ENCODE measurements at regions not wholly inside any gene's neighbourhood (a gene's known extent, or its start where the extent isn't known, plus 50 kb on each side); places are given as distances from the start of the nearest gene placed in this dataset.

- intact Hi-C loops (cut with micrococcal nuclease; ENCODE audit: unreplicated experiment), result no loop called here
- no peak overlapping the region for H3K4me3 ChIP-seq (ENCODE audit: low read depth, low read length, poor library complexity, severe bottlenecking)
These were observed 396.8 kb upstream of the UBE2E3 start for GRCh38 chr2:180583441-180584140.

GRCh38 chr2:180579388-180579787, 401.0 kb upstream of the UBE2E3 start:
- no peak for DNase-seq (ENCODE audit: low spot score)
- Histone ChIP-seq H3K27me3 (replicated peaks; ENCODE audit: insufficient read depth, low read depth, low read length, poor library complexity) (no peaks in the 10 kb centered on the region), H3K36me3 (ENCODE audit: insufficient read depth, low read length, poor library complexity, severe bottlenecking) (no peaks in the 10 kb centered on the region), H3K4me3 (ENCODE audit: low read depth, low read length, poor library complexity, severe bottlenecking) (no peak overlapping the region), H3K9me3 (ENCODE audit: low read depth, low read length, poor library complexity, severe bottlenecking) (no peaks in the 10 kb centered on the region), H3K4me1 (ENCODE audit: insufficient read depth, low read length, poor library complexity, severe bottlenecking) (no peaks in the 10 kb centered on the region), H3K27ac (ENCODE audit: low read depth, low read length, poor library complexity, severe bottlenecking) (no peak overlapping the region)
- ChIA-PET CTCF (no interaction called here), POLR2A (ENCODE audit: low non-redundant PET) (no interaction called here)
- no TSS peak for BruUV-seq (replicated peaks)
- TF ChIP-seq EZH2 (IDR thresholded peaks at IDR 0.05; ENCODE audit: borderline replicate concordance, low read depth, low read length, poor library complexity, severe bottlenecking) (no peak), CTCF (conservative IDR thresholded peaks at IDR 0.05; ENCODE audit: low read depth, low read length) (no peak)
- intact Hi-C loops (cut with micrococcal nuclease; ENCODE audit: unreplicated experiment), result no loop called here

More at GRCh38 chr2:180583441-180584140, 396.8 kb upstream of the UBE2E3 start:
- DNase-seq (ENCODE audit: low spot score), result no peak
- Histone ChIP-seq H3K27me3 (replicated peaks; ENCODE audit: insufficient read depth, low read depth, low read length, poor library complexity) (no peaks in the 10 kb centered on the region), H3K9me3 (ENCODE audit: low read depth, low read length, poor library complexity, severe bottlenecking) (no peaks in the 10 kb centered on the region), H3K36me3 (ENCODE audit: insufficient read depth, low read length, poor library complexity, severe bottlenecking) (no peaks in the 10 kb centered on the region), H3K4me1 (ENCODE audit: insufficient read depth, low read length, poor library complexity, severe bottlenecking) (no peaks in the 10 kb centered on the region), H3K27ac (ENCODE audit: low read depth, low read length, poor library complexity, severe bottlenecking) (no peak overlapping the region)
- POLR2A ChIA-PET (ENCODE audit: low non-redundant PET), result interaction anchor here (1.0 kb wide), 1 partner anchor 313 kb away, joined by 3 read pairs; no protein-coding TSS in a partner anchor
- CTCF ChIA-PET, result no interaction called here
- TF ChIP-seq EZH2 (IDR thresholded peaks at IDR 0.05; ENCODE audit: borderline replicate concordance, low read depth, low read length, poor library complexity, severe bottlenecking) (no peak), CTCF (conservative IDR thresholded peaks at IDR 0.05; ENCODE audit: low read depth, low read length) (no peak)
- no TSS peak for BruUV-seq (replicated peaks)

GRCh38 chr2:180578441-180578840, 402.0 kb upstream of the UBE2E3 start:
- Histone ChIP-seq H3K27me3 (replicated peaks; ENCODE audit: insufficient read depth, low read depth, low read length, poor library complexity) (no peaks in the 10 kb centered on the region), H3K4me3 (ENCODE audit: low read depth, low read length, poor library complexity, severe bottlenecking) (no peak overlapping the region), H3K4me1 (ENCODE audit: insufficient read depth, low read length, poor library complexity, severe bottlenecking) (no peaks in the 10 kb centered on the region), H3K9me3 (ENCODE audit: low read depth, low read length, poor library complexity, severe bottlenecking) (no peaks in the 10 kb centered on the region), H3K27ac (ENCODE audit: low read depth, low read length, poor library complexity, severe bottlenecking) (no peak overlapping the region), H3K36me3 (ENCODE audit: insufficient read depth, low read length, poor library complexity, severe bottlenecking) (no peaks in the 10 kb centered on the region)
- no peak for TF ChIP-seq EZH2 (IDR thresholded peaks at IDR 0.05; ENCODE audit: borderline replicate concordance, low read depth, low read length, poor library complexity, severe bottlenecking)
- TF ChIP-seq CTCF (conservative IDR thresholded peaks at IDR 0.05; ENCODE audit: low read depth, low read length), result no peak
- CTCF ChIA-PET, result no interaction called here
- intact Hi-C loops (cut with micrococcal nuclease; ENCODE audit: unreplicated experiment), result no loop called here
- no TSS peak for BruUV-seq (replicated peaks)
- DNase-seq (ENCODE audit: low spot score), result no peak
- POLR2A ChIA-PET (ENCODE audit: low non-redundant PET), result no interaction called here

Data from A673 (cell line).